ENCODE measurements at regions not wholly inside any gene's neighbourhood (a gene's known extent, or its start where the extent isn't known, plus 50 kb on each side); places are given as distances from the start of the nearest gene placed in this dataset.

DNA sequence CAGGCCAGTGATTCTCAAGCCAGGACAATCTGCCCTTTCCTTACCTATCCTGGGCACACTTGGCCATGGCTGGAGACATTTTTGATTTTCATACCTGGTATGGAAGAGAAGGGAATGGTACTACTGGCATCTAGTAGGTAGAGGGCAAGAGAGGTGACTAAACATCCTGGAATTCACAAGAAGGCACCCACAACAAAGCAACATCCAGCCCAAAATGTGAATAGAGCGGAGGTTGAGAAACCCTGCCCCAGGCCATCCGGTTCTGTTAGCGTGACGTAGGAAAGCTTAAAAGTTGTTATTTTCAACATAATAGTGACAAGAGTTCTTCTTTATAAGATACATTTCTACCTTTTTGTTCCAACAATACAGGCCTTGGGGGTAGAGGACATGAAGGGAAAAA is 114.9 kb upstream of the ALX4 start:
- BruUV-seq (replicated peaks) = no TSS peak
- ChIA-PET RAD21 (ENCODE audit: unreplicated experiment) (no interaction called here), POLR2A (no interaction called here), SMC1A (ENCODE audit: uncharacterized antibody, unreplicated experiment) (no interaction called here), CTCF (no interaction called here)
- Histone ChIP-seq H3K79me2 (ENCODE audit: control insufficient read depth, insufficient read depth, low read length) (no peaks in the 10 kb centered on the region), H3K9me3 (replicated peaks; ENCODE audit: control insufficient read depth, insufficient read depth, low read length) (no peaks in the 10 kb centered on the region), H3K27ac (ENCODE audit: control insufficient read depth, insufficient read depth) (no peak overlapping the region), H3K36me3 (ENCODE audit: control insufficient read depth in 2 of 2, insufficient read depth in 2 of 2, low read length in 1 of 2) (no peaks in the 10 kb centered on the region), H4K20me1 (ENCODE audit: control insufficient read depth, insufficient read depth) (no peaks in the 10 kb centered on the region), H3K4me3 (no peak overlapping the region), H3K4me2 (ENCODE audit: control insufficient read depth, insufficient read depth) (no peak overlapping the region), H3K9ac (ENCODE audit: control insufficient read depth, insufficient read depth, low read length) (no peak overlapping the region), H3K4me1 (ENCODE audit: control insufficient read depth, insufficient read depth, low read length) (no peaks in the 10 kb centered on the region), H2AFZ (ENCODE audit: control insufficient read depth, low read depth, low read length) (no peak overlapping the region), H3K27me3 (replicated peaks in 1 of 2; ENCODE audit: control insufficient read depth in 2 of 2, insufficient read depth in 2 of 2, low read length in 1 of 2) (no peaks in the 10 kb centered on the region; a peak in 1 of 4 replicates)
- in situ Hi-C loops (cut with MboI) (no loop called here), intact Hi-C loops (cut with micrococcal nuclease; ENCODE audit: unreplicated experiment) (no loop called here)
- FAIRE-seq = no peak
- DNase-seq (ENCODE audit: low read depth, low spot score) = no peak
- WGBS (ENCODE audit: insufficient coverage, insufficient replicate concordance, low lambda C conversion rate, missing lambda C conversion rate) = 85% methylated on average over 4 of the region's 4 CpGs
- no peak for ATAC-seq
- no peak for TF ChIP-seq MTA2 (IDR thresholded peaks at IDR 0.05; ENCODE audit: low read depth)
- no peak for TF ChIP-seq CUX1 (IDR thresholded peaks at IDR 0.05; ENCODE audit: insufficient replicate concordance, low read depth, low read length)
- no peak for TF ChIP-seq MEF2B (IDR thresholded peaks at IDR 0.05; ENCODE audit: partially characterized antibody, poor library complexity, severe bottlenecking)
- no peak for TF ChIP-seq CREM (IDR thresholded peaks at IDR 0.05; ENCODE audit: low read depth)
- no peak for TF ChIP-seq HDAC2 (IDR thresholded peaks at IDR 0.05)
- TF ChIP-seq SREBF1 (IDR thresholded peaks at IDR 0.05; ENCODE audit: low read length) = no peak
- TF ChIP-seq, protein P1, sequence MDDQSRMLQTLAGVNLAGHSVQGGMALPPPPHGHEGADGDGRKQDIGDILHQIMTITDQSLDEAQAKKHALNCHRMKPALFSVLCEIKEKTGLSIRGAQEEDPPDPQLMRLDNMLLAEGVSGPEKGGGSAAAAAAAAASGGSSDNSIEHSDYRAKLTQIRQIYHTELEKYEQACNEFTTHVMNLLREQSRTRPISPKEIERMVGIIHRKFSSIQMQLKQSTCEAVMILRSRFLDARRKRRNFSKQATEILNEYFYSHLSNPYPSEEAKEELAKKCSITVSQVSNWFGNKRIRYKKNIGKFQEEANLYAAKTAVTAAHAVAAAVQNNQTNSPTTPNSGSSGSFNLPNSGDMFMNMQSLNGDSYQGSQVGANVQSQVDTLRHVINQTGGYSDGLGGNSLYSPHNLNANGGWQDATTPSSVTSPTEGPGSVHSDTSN (IDR thresholded peaks at IDR 0.05; ENCODE audit: insufficient replicate concordance, low read depth, low read length) = no peak
- no peak for TF ChIP-seq NRF1 (conservative IDR thresholded peaks at IDR 0.05; ENCODE audit: low read depth, low read length)
- TF ChIP-seq ZBED1 (IDR thresholded peaks at IDR 0.05; ENCODE audit: borderline replicate concordance) = no peak

All from GM12878 (cell line).